KOPT-K1 (cell line): ENCODE measurements at regions not wholly inside any gene's neighbourhood (a gene's known extent, or its start where the extent isn't known, plus 50 kb on each side); places are given as distances from the start of the nearest gene placed in this dataset.

Experiments
- H3K27ac ChIP-seq: fragments of 200-600 bp; sonication (generic); 2 replicates; pipeline ENCODE4 v1.5.1; 2016; ENCODE audit warnings: antibody characterized with exemption, mild to moderate bottlenecking, low read depth, low read length; ENCODE audit not compliant: poor library complexity, severe bottlenecking
- H3K36me3 ChIP-seq: fragments of 200-600 bp; sonication (generic); 2 replicates; pipeline ENCODE4 v1.5.1; 2017; ENCODE audit warnings: antibody characterized with exemption, mild to moderate bottlenecking, low read length, moderate library complexity; ENCODE audit not compliant: insufficient read depth
- H3K9me3 ChIP-seq: fragments of 200-600 bp; sonication (generic); 2 replicates; pipeline ENCODE4 v1.5.1; 2017; ENCODE audit warnings: antibody characterized with exemption, low read length, mild to moderate bottlenecking; ENCODE audit not compliant: insufficient read depth, poor library complexity, severe bottlenecking

DNA sequence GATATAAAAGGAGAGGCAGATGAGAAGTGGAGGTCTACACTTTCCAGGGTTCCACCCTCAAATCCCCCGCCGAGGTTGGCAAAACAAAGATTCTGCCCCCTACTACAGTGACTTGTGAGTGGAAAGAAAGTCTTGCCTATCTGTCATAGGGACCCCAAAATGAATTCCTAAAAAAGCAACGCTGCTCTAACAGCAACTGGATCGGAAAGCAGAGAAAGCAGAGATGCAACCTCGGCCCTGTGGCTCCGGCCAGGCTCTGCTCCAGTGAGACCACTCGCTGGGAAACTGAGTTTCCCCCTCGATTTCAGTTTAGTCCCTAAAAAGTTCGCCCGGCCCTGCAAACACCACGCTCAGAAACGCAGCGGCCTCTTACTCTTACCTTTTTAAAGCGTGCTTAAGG lies 297.9 kb upstream of the NFE2L3 start:
- Histone ChIP-seq H3K9me3 (peaks cover 10% of the 10 kb centered on the region), H3K27ac (no peak overlapping the region), H3K36me3 (no peaks in the 10 kb centered on the region)

DNA sequence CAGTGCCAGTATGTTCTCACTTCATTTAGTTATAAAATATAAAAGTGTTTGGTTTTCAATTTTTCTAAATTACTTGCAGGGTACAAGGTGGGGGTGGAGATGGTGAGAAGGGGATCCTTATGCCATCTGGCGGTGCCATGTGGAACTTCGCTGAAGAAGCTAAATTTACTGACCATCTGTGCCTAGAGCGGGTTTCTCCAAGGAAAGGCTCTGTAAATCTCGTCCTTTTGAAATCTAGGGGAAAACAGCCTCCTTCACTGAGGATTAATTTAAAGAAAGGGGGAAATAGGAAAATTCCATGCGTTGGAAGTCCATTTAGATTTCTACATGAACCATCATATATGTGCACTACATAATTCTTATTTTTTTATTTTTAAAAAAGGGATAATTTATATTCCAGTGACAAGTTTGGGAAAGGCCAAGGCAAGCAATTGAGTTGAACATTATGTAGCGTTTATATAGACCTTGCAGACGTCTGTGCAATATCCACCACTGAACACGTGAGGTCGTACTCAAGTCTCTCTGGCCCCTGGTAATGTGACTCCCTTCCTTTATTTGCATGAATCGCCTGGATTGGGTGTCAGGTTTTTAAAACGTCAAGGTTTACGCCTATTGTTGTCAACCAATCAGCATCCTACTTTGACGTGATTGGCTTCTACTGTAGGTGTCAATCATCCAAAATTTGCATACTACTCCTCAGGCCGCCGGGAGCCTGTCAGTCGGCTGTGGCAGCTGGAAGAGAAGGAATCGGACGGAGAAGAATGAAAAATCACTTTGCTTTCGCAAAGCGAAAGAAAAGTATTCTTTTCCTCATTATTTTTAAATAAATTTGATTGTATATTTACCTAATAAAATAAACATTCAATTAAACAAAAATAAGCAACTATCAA lies 297.1 kb upstream of the NFE2L3 start:
- no peak overlapping the region for H3K27ac ChIP-seq

DNA sequence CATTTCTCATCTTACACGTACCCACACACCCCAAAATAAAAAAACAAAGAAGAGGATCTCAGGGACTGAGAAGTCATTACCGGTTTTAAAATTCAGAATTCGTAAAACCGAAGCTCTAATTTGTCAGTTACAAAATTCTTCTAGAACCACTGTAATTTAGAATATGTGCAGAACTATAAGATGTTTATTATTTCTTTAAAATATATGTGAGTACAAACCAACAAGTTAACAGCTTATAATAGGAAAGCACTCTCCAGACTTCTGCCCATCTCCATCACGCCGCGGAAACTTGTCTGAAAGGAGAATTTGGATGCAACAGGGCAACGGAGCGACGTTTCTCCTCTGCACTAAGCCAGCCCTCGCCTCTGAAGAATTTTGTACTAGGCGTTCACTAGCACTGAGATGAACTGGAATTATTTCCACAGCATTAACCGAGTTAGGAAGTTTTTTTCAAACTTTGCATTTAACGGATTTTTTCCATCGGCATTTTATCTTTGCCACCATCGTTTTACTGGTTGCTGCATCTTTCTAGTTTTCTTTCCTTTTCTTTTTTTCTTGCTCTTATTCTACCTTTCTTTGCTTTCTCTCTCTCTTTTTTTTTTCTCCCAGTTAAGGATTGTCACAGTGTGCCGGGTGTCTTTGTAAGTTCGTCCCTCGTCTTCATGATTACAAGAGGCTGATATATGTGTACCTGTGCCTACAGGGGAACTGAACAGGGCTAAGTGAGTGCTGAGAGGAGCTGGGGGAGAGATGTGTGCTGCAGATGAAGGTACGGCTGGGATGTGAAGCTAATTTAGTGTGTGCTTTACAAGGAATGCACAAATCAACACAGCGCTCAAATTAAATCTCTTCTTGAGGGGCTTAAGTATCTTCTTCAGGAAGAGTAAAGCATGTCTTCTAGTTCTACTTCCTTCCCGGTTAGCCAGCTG lies 295.9 kb upstream of the NFE2L3 start:
- Histone ChIP-seq H3K36me3 (no peaks in the 10 kb centered on the region), H3K9me3 (peaks cover 10% of the 10 kb centered on the region), H3K27ac (no peak overlapping the region)

More for the DNA sequence above, 297.1 kb upstream of the NFE2L3 start:
- H3K9me3 ChIP-seq = peaks cover 10% of the 10 kb centered on the region
- H3K36me3 ChIP-seq = no peaks in the 10 kb centered on the region

DNA sequence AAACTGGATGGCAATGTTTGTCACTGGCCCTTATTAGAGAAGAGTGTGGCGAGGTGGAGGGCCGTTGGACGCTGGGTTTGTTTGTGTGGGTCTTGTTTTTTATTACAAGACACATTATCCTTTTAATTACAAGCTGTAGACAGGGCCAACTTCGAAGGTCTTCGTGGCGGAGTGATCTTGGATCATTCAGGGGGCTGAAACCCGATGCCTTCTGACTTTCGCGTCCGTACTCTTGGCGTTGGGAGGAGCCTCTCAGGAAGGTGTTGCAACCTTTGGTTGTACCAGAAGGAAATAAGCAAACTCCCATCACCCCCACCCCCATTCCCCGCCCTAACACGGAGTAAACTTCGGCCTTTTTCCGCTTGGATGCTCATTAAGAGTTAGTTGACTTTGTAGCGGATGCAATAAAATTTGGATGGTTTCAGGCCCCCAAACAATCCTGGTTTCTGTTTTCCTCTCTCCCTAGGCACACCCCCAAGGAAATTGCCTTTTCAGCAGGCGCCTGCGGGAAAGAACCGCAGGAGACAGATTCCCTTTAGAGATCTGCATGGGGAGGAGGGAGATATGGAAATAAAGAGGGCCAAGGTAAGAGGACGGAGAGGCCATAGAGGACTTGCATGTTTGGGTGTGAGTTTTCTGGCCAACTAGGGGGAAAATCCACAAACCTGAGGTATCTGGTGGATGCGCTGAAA lies 294.5 kb upstream of the NFE2L3 start:
- H3K27ac ChIP-seq = no peak overlapping the region

DNA sequence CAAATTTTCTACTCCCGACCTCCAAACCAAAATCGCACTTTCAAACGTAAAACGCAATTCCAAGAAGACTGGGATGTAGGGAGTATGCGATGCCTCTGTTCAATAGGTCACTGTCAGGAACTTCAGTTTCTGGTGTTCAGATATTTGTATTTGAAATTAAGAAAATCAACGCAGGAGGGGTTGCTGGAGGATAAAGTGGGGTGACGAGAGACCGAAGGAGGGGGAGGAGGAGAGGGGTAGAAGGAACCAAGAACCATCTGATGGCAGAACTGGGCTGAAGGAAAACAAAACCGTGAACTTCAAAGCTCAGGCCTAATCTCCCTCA lies 293.8 kb upstream of the NFE2L3 start:
- Histone ChIP-seq H3K36me3 (no peaks in the 10 kb centered on the region), H3K27ac (no peak overlapping the region), H3K9me3 (peaks cover 10% of the 10 kb centered on the region)

More for the DNA sequence above, 294.5 kb upstream of the NFE2L3 start:
- Histone ChIP-seq H3K9me3 (peaks cover 10% of the 10 kb centered on the region), H3K36me3 (no peaks in the 10 kb centered on the region)

DNA sequence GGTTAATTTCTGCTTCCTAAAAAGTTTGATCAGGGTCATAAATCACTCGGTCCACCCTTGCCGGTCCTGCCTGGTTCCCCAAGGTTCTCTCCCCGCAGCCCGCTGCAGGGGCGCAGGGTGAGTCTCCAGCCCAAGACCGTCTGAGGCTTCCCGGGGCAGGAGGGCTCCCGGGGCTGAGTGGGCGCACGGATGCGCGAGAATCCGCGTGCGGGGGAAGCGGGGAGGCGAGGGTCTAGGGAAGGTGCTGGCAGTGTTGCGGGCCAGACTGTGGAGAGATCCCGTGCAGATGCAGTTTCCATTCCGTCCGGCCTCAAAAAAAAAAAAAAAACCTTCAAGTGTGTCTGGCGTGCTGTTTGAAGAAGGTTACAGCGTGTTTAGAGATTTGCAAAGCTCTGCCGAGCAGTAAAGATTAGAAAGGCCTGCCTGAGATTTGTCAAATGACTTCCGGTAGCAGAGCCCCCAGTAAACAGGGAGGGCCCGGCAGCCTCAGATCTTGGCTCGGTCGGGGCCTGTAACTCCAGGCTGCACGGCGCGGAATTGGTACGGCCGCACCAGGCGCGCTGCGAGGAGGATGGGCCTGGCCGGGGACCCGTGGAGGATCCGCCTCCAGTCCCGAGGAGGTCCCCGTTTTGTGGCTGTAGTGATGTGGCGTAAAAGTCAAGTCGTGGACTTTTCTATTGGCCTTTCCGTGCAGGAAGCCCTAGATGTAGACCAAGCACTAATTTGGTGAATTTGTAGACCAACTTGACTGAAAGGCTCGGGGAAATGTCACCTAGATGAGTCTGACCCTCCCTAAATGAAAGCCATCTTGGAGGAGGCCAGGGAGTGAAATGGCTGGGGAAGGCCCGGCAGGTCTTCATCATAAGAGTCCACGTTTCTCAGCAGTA lies 293.2 kb upstream of the NFE2L3 start:
- Histone ChIP-seq H3K27ac (no peak overlapping the region), H3K36me3 (no peaks in the 10 kb centered on the region), H3K9me3 (peaks cover 10% of the 10 kb centered on the region)

DNA sequence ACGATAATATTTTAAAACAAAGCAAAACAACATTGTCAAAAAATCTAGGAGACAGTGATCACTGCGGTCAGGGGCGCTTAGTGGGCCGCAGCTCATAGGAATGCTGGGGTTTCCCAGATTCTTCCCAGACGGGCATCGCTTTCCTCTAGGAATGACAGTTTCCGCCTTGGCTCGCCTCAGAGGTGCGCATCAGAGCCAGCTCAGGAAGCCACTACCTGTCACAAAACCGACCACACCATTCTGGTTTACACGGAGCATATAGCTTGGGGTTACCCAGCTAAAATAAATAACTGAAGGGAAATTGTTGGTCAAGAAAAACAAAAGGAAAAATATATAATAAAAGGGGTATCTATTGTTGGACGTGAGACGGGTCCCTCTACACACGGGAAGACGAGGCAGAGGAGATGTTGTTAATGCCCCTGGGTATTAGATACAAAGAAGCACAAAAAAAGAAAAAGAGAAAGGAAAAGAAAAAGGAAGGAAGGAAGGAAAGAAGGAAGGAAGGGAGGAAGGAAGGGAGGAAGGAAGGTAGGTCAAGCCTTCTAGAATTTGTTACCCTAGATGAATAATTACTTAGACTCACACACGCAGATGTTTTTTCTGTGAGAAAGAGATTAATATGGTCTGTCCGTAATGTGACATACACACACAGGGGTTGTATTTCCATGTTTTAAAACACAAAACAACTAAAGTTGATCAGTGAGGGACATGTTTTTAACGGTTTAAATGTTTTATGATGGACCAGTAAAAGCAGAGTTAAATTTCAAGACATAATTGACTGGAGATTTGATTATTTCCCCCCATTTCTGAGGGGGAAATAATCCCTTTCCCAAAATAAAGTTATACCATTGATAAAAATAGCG lies 292.4 kb upstream of the NFE2L3 start:
- H3K9me3 ChIP-seq = peaks cover 8% of the 10 kb centered on the region
- no peaks in the 10 kb centered on the region for H3K36me3 ChIP-seq
- no peak overlapping the region for H3K27ac ChIP-seq

DNA sequence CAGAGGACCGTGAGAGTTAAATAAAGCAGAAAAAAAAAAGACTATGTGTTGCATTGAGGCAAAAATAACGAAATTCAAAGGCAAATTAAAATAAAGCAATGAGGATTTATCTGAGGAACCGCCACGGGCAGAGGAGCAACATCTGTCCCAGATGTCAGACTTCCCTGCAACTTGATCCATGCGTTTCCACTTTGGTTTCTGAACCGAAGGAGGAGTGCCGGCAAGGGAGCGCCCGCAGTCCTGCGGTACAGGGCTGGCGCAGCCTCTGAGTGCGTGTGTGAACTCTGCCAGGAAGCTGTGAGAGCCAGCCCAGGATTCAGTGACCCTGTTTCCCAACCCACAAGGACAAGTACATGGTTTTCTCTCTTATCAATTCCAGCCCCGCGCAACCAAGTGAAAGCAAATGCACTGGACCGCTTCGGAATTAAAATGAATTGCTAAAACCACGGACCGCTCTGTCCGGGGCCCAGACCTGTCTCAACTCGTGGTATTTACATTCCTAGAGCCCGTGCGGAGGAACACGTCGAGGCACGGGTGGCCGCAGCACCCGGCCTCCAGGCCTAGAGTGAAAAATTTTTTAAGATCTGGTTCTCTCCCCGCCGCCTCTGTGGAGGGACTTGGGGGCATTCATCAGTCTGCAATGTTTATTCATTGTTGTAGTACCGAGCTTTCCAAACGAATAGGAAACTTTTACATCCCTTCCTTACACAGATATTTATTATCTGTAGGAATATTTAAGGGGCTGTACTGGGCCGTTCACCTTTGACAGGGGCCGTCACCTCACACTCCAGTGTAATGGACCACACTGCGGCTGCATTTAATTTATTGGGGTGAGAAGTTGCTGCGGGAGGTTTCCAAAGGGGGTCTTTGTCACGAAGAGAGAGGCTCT lies 291.5 kb upstream of the NFE2L3 start:
- Histone ChIP-seq H3K9me3 (peaks cover under 1% of the 10 kb centered on the region), H3K36me3 (no peaks in the 10 kb centered on the region), H3K27ac (no peak overlapping the region)

DNA sequence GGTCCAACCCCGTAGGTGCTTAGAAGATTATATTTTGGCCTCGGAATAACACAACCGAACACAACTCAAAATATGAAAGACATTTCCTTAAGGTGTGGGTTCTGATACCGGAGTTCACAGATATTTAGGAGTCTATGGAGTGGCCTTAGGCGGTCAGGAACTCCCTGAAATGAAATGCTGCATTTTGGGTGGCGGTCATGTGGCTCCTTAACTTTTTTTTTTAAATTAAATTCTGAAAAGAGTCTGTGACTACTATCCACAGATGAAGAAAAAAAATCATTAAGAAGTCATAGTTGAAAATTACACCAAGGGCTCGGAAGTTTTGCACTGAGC lies 290.9 kb upstream of the NFE2L3 start:
- no peak overlapping the region for H3K27ac ChIP-seq
- no peaks in the 10 kb centered on the region for H3K36me3 ChIP-seq
- no peaks in the 10 kb centered on the region for H3K9me3 ChIP-seq

DNA sequence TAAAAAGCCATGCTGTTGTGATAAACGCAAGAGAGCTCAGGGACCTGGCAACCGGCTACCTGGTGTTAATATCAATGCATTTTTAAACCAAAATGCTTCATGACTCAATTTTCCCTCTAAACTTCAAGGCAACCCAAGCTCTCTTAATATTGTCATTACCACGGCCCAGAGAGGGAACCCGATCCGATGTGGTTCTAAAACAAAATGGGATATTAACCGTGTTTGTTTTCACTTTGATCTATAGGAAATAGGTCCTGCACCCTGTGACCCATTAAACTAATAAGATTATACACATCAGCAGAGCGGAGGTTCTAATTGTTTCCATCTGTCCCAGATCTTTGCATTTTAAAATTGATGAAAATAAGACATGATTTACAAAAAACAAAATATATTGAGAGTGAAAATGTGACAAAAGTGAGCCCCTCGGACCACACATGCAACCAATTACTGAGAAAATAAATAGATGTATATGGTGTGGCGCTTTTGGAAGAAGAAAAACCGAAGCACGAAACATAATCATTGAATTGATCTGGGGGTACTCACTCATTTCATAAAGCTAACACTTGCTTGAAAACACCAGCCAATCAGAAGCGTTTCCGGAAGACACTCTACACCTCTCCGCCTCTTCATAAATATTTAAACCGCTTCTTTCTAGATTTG lies 290.3 kb upstream of the NFE2L3 start:
- H3K9me3 ChIP-seq = no peaks in the 10 kb centered on the region
- H3K36me3 ChIP-seq = no peaks in the 10 kb centered on the region
- no peak overlapping the region for H3K27ac ChIP-seq

DNA sequence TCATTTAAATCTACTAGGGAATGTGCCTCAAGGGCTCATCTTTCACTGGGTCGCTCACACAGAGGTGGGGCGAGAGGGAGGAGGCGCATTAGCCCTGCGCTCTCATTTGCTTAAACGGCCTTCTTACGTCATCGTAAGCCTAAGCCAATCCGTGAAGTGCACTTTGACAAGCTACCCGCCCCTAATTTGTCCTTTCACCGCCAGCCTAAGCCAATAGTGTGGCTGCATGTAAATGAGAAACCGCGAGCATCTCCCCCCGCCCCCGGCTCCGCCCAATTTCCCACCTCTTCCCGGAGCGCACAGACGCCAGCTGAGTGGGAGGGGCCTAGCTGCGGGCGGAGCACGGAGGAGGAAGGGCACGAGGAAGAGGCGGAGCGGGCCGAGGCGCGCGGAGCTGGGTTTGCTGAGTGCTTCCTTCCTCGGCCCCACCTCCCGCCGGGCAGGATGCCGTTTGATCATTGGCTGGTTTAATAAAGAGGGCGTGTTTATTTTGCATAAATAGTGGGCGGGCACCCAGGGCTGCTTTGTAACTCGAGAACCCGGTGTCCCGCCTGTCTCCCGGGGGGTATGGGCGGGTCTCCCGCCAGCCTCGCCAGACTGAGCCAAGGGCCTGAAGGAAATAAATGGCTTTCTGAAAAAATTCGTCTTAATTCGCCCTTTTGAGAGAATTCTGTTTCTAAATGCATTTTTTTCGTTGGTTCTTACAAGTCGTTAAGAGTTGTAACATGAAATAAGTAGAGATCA lies 289.6 kb upstream of the NFE2L3 start:
- no peak overlapping the region for H3K27ac ChIP-seq
- no peaks in the 10 kb centered on the region for H3K9me3 ChIP-seq
- H3K36me3 ChIP-seq = no peaks in the 10 kb centered on the region
